AG08396 (cell line): ENCODE measurements at regions not wholly inside any gene's neighbourhood (a gene's known extent, or its start where the extent isn't known, plus 50 kb on each side); places are given as distances from the start of the nearest gene placed in this dataset.

ENCODE experiments used
- DNase-seq: peaks from one replicate; pipeline ENCODE4 v3.0.0; 2012; ENCODE audit warnings: low spot score, mixed read lengths

DNA sequence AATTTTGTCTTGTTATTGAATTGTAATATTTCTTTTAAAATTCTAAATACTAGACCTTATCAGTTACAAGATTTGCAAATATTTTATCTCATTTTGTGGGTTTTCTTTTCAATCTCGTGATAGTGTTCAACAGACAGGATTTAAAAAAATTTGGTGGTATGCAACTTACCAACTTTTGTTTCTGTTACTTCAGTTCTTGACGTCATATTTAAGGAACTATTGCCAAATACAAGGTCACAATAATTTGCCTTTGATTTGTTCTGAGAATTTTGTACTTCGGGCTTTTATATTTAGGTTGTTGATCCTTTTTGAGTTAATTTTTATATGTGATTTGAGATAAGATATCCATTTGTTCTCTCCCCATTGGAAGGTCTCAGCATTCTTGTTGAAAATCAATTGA, 876.6 kb downstream of the DCDC2C start:
- DNase-seq: no peak

DNA sequence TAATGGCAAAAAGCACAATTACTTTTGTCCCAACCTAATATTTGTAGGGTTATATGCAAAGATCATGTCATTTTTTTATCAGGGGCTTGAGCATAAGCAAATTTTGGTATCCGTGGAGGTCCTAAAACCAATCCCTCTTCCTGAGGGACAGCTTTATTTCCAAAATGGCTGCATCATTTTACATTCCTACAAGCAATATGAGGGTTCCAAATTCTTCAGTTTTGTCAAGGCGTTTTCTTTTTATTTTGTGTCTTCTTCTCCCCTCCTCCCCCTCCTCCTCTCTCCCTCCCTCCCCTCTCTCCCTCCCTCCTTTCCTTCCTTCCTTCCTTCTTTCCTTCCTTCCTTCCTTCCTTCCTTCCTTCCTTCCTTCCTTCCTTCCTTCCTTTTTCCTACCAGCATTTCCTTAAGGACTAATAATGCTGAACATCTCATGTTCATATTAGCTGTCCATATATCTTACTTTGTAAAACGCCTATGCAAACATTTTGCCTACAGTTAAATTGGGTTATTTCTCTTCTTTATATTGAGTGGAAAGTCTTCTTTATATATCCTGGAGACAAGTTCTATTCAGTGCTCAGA, 881.8 kb downstream of the DCDC2C start:
- DNase-seq: no peak

DNA sequence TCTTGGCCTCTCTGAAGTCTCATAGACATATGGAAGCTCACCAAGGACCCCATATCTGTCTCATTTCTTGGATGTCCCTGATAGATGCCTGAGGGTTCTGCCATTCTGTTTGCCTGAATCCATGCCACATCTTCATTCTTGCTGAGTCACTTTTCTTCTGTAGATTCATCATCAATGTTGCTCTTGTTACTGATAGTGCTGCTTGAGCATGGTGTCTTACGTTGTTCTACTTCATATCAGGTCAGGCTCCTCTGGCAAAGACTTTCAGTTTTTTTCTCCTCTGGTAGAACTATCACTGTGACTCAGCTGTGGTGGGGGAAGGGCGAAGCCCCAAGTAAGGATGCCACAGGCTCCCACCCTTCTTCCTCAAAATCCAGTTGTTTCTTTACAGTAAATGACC, 885.2 kb downstream of the DCDC2C start:
- no peak for DNase-seq

DNA sequence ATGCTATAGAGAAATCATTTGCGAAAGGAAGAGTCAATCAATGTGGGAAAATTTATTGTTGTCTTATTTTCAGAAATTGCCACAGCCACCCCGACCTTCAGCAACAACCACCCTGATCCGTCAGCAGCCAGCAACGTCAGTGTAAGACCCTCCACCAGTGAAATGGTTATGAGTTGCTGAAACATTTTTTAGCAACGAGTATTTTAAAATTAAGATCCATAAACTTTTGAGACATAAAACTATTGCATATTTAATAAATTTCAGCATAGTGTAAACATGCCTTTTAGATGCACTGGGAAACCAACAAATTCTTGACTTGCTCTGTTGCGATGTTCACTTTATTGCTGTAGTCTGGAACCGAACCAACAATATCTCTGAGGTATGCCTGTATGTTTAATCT, 887.9 kb downstream of the DCDC2C start:
- DNase-seq: no peak

DNA sequence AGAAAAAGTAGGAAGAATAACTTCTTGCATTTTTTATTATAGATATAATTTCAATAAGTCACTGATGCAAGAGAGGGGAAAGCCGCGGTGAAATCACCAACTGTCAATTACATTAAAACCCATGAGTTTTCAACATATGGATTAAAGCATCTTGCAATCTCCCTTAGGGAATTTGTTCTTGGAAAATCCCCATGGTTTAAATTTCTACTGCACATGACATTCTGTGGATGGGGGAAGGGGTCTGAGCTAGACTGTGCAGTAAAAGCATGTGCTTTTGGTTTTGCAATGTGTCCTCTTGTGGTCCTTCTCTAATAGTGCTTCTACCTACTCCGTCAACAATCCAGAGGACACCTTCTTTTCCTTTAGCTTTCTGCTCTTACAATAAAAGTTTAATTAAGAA, 894.0 kb downstream of the DCDC2C start:
- no peak for DNase-seq

DNA sequence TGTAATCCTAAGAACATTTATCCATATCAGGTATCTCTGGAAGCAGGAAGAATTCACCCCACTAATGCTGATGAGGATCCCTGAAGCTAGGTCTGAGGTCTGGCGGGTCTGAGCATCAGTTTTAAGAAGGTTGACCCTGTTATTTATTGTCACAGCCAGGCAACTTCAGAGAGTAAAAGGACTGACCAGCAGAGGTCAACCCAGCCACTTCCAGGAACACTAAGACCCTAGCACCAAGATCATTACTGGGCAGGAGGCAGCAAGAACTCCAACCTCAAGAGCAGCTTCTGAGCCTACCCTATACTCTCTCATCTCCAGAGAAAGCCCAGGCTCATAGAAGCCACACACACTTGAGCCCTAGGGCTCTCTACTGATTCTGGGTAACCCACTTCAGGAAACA, 901.4 kb downstream of the DCDC2C start:
- no peak for DNase-seq

DNA sequence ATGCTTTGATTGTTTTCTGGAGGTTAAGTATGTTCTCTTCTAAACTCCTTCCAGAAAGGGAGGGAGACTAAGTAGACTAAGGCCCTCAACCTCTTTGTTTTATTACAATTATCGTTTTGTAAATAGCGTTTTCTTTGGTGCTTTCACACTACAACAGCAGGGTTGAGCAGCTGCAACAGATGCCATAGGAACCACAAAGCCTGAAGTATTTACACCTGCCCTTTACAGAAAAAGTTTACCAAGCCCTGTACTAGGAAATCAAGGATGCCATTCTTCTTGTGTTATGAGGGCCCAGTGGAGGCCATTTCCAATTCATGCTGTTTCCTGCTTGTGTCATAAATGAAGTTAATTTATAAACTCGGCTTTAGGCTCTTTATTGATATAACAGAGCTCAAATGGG, 914.8 kb downstream of the DCDC2C start:
- DNase-seq: no peak

DNA sequence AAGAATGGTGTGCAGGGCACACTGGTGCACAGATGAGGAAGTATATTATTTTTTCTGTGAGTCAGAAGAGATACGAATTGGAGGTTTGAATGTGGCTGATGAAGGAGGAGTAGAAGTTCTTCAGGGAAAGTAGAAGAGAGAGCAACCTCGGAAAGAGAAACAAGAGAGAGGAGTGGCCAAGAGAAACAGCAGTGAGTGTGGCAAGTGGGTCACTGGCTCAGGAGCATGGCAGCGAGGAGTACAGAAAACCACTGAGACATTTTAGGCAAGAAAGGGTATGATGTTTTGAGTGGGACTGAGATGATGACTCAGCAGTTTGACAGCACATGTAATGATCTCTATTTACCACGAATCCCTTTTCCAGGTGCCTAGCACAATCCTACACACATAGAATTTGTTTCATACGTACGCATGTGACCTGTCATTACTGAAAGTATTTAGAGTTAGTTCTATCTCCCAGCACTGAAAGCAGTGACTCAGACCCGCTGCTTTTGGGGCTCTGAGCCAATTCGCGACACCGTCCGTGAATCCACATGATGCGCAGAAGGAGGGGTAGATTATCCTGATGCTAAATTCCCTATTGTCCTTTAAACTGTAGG, 915.4 kb downstream of the DCDC2C start:
- DNase-seq: no peak

DNA sequence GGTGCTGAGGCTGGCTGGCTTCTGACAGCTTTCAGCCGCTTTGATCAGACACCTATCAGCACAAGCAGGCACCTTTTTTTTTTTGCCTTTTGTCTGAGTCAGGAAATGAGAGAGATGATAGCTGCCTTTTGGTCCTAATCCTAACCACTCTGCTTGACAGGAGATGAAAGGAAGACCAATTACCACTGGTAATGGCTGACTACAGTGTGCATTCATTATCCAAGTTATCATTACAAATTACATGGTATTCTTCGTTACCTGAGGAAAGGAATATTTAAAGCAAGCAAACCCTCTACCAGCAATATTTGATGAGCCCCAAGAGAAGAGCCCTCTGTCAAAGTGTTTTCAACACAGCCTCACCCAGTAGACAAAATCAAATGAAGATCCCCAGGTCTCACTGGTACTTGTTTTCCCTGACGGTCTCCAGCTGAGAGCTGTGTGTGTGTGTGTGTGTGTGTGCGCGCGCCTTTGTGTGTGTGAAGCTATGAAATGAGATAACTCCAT, 925.7 kb downstream of the DCDC2C start:
- DNase-seq: no peak

DNA sequence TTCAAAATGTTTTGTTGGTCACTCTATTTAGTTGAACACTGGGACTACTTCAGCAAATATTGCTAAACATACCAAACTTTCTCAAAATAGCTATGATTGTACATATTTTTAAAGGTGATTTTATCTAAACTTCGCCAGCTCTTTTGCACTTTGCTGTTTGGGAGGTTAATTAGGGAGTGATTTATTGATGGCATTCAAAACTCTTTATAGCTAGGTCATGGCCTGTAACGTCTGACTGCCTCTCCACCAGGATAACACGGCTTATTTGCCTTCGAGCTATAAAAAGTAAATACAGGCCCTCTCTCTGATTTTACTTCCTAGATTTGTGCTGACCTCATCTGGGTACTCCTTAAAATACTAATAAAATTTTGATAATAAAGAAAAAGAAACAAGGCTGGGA, 931.9 kb downstream of the DCDC2C start:
- no peak for DNase-seq

DNA sequence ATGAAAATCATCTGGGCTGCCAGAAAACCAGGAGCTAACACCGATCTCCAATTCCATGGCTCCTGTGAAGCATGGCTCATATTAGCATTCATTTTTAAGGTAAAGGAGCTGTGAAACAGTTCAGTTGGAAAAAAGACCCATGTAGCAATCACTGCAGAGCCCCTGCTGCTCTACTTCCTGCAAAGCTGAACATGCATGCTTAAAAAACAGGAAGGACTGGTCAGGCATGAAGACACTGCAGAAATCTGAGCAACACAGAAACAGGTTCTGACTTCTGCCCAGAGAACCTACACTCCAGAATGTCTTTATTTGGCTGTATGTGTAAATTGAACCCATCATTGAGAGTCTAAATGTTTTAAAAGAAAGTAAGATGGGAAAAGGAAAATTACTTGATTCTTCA, 950.6 kb downstream of the DCDC2C start:
- no peak for DNase-seq

DNA sequence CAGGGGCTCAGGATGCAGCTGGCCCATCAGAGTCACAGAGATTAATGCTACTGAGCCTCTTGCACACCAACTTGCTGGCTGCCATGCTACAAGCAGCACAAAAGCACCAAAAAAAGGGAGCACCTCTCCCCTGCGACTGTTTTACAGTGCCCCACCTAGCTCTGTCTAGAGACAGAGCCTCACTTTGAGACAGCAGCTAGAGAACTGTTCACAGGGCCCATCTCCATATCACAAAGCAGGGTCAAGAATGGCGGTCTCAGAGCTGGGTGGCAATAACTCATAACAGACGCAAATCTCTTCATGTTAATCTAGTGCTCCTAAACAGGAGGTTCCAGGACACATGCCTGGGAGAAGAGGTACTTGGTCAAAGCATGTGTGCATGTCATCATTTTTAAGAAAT, 953.0 kb downstream of the DCDC2C start:
- DNase-seq: no peak

DNA sequence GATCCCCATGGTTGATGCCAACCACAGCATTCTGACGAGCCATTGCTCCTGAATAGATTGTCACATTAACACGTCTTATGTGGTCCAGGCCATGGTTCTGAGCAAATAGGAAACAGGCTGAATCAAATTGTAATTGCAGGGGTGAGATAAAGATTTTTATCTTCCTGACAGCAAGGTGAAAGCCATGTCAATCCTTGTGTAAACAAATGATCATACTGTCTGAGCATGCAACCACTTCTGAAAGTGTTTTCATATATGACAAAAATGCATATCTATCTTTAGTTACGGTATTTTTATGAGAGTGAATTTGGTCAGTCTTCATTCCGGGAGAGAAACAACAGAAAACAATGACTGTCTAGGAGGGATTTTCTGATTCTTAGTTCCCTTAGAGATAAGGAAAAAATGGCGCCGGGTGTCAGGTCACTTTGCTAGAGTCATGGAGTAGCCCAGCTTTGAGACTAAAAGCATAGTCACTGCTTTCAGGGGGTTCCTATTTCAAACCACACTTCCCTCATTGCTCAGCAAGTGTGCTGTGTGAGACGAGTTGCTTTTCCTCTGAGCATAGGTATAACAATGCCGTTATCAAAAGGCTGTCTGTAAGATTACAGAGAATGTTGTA, 958.9 kb downstream of the DCDC2C start:
- DNase-seq: no peak

DNA sequence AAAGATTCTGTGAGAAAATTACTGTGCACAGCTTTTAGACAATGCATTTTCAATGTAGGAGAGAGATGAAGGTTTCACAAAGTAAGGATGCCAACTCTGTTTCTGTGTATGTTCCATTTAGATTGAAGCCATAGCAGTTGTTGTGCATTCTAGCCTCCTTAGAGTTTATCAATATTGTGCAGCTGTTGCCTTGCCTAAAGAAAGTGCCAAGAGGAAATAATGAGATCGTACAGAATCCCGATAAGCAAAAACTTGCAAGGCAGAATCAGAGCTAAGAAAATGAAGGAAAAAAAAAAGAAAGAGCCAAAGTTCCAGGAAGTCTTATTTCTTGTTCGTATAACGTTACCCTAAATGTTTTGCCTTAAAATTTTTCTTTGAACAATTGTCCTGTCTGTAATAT, 965.0 kb downstream of the DCDC2C start:
- no peak for DNase-seq

DNA sequence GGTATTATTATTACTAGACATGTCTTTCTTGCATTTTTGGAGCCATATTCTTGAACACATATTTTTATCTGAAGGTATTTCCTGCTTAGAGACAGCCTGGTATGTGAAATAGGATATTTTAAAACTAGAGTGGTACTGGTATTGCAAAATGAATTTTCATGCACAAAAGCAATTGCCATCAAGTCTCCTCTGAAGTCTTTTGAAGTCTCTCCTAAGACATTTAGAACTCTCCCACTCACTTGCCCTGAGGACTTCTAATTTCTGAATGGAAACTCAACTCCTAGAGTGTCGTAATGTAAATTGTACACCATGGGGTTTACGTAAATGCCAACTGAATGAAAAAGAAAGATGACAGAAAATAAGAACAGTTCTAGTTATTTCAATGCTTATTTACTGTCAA, 967.0 kb downstream of the DCDC2C start:
- DNase-seq: no peak

DNA sequence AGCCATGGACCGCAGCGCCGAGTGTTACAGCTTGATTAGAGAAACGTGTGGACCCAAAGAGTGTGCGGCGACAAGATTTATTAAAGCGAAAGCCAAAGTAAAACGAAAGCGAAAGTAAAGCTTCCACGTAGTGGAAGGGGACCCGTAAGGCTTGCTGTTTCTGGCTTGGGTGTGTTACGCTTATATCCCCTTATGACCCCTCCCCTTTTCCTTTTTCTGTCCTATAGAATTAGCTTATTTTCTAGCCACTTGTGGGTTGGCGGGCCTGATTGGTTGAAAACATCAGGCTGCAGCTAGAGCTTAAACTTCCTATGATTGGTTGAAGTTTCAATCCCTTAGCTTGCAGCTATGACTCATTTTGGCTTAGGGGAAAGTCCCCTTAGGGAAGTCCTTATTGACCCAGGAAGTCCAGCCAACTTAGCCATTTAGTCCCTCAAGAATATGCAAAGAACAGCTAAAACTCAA, 969.7 kb downstream of the DCDC2C start:
- no peak for DNase-seq

DNA sequence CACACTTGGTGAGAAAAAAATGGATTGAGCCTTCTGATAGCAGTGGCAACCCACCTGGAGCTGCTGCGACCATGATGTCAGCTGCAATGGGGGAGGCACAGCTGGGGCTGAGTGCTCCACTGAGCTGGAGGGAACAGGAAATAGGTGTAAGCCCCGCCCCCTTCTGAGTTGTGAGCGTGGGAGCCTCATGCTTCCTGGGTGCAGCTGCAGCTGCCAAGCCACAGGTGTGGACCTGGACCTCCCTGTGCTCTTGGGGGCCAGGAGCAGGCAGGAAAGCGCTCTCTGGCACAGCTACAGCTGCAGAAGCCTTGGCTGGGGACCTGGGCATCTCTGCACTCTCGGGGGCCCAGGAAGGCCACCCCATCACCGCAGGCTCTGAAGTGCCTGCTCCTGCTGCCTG, 970.6 kb downstream of the DCDC2C start:
- no peak for DNase-seq

DNA sequence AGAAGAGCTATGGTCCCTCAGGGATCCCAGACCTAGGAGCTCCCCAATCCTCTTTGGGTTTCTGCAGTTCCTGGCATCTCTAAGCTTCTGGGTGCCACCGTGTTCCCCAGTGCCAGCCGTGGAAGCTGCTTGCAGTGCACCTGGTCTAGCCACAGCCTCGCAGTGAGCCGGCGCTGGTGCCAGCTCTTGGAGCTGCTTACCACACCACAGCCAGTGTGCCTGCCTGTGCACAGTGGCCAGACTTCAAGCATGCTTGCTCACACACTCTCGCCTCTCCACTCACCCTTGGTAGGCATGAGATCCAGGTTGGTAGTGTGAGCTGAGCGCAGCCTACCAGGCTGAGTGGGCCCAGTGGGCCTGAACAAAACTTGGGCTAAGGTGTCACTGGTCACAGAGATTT, 971.9 kb downstream of the DCDC2C start:
- DNase-seq: no peak

DNA sequence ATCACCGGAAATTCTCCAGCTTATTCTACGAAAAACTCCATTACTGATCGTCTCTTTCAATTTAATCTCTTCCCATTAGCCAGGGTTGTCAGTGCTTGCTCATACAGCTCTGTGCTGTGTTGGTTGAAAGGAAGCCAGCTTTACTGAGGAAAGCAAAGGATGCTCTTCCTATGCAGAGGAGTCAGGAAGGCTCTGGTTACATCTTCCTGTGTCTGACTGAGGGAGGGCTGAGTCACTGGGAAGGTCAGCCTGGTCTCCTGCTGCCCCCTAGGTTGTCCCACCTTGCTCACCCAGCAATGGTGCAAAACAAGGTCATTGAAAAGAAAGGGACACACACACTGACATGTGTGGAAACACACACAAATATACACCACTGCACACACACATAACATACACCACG, 975.6 kb downstream of the DCDC2C start:
- no peak for DNase-seq

DNA sequence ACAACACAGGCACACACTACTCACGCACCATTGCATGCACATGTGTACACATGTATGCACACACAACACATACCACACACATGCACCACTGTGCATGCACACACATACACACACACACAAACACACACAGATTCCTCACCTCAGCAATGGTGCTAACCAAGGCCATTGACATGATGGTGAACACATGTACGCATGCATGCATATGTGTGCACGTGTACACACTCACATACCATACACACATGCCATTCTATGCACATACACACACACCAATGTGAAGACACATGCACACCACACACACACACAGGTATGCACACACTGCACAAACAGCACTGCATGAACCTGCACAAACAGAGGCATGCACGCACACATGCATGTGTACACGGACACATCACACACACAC, 976.0 kb downstream of the DCDC2C start:
- DNase-seq: no peak

DNA sequence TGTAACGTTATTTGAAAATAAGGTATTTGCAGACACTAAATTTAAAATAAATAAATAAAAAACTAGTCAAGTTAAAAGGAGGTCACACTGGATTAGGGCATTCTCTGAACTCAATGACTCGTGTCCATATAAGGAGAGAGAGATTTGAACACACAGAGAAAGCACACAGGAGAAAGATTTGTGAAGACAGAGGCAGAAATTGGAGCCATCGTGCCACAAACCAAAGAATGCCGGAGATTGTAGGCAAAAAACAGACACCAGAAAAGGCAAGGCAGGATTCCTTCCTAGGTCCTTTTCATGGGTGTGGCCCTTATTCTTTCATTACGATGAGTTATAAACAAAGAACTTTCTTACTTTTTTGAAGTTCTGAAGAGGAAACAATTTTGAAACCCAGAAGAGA, 981.5 kb downstream of the DCDC2C start:
- no peak for DNase-seq

DNA sequence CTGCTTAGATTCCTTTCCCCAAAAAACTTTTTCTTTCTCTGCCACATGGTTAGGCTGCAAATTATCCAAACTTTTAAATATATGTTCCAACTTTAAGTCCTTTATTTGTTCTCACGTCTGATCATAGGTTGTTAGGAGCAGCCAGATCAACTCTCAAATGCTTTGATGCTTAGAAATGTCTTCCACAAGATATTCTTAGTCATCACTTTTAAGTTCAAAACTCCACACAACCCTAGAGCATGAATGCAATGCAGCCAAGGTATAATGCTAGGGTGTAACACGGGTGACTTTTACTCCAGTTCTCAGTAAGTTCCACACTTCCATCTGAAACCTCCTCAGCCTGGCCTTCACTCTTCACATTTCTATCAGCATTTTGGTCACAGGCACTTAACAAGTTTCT, 987.5 kb downstream of the DCDC2C start:
- no peak for DNase-seq

DNA sequence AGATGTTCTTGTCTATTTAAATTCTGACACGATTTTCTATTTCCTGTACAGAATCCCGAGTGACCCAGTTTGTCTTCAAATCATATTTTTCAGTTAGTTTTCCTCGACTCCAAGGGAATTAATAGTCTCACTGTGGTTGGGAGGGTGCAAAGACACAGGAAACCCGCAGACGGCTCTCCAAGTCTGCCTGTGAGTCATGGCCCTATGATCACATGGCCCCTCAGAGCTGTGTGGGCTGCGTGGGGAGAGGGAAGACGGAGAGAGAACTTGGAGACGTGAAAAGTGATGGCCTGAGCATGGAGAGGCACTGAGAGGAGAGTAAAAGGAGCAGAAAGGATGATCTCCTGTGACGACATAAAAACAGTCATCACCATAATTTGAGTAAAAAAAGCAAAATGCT, 989.9 kb downstream of the DCDC2C start:
- DNase-seq: no peak
